GM18870 (cell line): ENCODE measurements at regions not wholly inside any gene's neighbourhood (a gene's known extent, or its start where the extent isn't known, plus 50 kb on each side); places are given as distances from the start of the nearest gene placed in this dataset.

Experiments used
- ATAC-seq: cut with Tn5 transposase; IDR thresholded peaks from one replicate; pipeline ENCODE4 v1.9.1; 2021; ENCODE audit warnings: moderate library complexity; ENCODE audit not compliant: unreplicated experiment

- ATAC-seq, result no peak
Observed at GRCh38 chr4:119933606-119934005, 133.0 kb downstream of the MAD2L1 start.

DNA sequence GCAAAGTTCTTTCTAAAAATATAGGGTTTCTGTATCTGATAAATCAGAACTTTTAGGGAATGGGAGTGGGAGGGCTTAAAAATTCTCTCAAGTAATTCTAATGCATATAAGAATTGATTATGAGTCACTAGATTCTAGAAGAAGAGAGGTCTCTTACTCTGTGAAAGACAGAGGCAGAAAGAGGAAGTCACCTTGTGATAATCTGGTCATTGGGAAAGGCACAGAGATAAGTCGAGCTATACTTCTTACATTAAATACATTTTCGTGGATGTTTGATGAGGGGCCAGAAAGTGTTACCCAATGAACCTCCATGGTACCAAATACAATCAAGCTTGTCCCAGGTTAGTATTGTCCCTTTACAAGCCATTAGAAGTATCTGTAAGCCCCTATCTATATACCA is 134.4 kb downstream of the MAD2L1 start:
- no peak for ATAC-seq

- no peak for ATAC-seq
Observed at GRCh38 chr4:119930546-119930945, 136.1 kb downstream of the MAD2L1 start.

DNA sequence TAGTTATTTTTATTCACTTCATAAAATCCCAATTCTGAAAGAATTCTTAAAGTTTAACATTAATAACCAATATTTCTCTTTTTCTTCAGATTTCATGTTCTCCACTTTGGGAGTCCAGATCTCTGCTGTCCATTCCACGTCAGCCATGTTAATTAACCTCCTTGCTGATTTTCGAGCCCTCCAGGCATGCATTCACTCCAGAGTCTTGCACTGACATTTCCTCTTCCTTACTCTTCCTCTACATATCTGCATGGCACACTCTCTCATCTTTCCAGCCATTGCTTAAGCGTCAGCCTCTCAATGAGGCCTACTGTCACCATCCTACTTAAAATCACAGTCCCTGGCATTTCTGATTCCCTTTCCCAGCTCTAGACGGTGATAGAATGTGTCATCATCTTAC is 144.8 kb downstream of the MAD2L1 start:
- no peak for ATAC-seq

GRCh38 chr4:119906277-119906676 is 160.4 kb downstream of the MAD2L1 start:
- no peak for ATAC-seq

DNA sequence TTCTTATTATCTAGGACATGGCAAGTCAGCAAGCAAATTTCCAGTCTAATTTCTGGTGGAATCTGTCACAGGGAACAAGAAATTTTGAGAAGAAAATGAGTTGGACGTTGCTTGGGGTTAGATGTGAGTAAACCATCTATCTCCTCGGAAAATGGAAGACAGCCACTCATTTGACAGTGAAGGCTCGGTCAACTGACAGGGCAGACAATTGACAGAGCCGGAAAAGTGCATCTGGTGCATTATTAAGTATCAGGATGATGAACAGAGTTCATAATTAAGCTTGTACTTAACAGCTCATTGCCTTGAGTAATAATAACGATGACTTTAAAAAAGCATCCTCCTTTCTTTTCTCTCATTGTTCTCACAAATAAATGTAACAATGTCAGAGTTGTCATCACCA is 168.4 kb downstream of the MAD2L1 start:
- no peak for ATAC-seq

- ATAC-seq, result no peak
Observed at GRCh38 chr4:119897260-119897659, 169.4 kb downstream of the MAD2L1 start.

GRCh38 chr4:119894650-119895208 is 171.9 kb downstream of the MAD2L1 start:
- ATAC-seq, result no peak

DNA sequence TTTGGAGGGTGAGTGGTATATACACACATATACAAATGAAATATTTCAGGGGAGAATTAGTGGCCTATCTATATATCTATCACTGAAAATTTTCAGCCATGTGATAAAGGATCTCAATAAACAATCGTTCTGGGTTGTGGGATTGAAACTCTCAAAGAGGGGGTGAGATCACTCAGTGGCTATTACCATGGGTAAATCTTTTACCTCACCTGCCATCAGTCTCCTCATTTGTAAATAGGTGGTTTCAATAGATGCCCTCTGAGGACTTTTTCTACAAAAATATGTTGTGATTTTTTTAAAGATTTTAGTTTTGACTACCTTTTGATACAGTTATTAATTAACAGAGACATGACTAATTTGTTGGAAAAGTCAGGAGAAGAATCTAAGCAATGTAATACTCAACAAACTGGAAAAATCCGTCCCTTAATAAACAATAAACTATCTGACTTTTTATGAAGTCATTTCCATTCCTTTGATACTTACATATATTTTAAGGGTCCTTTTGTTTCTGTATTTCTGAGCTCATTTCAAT is 192.8 kb downstream of the MAD2L1 start:
- no peak for ATAC-seq

DNA sequence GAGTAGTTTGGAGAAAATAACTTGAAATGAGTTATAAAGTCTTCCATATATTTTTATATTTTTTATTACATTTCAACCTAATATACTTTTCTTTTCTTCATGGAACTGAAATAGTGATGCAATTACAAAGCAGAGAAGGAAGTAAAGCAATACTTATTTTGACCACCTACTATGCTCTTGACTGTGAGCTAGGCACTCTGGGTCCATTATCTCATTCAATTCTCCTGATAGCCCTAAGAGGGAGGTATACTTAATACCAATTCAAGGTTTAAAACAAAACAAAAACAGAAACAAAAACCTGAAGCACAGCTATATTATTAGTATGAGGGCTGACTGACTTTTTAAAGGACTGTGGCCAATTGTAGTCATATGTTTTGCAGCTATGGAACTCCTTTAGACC is 193.5 kb downstream of the MAD2L1 start:
- no peak for ATAC-seq

DNA sequence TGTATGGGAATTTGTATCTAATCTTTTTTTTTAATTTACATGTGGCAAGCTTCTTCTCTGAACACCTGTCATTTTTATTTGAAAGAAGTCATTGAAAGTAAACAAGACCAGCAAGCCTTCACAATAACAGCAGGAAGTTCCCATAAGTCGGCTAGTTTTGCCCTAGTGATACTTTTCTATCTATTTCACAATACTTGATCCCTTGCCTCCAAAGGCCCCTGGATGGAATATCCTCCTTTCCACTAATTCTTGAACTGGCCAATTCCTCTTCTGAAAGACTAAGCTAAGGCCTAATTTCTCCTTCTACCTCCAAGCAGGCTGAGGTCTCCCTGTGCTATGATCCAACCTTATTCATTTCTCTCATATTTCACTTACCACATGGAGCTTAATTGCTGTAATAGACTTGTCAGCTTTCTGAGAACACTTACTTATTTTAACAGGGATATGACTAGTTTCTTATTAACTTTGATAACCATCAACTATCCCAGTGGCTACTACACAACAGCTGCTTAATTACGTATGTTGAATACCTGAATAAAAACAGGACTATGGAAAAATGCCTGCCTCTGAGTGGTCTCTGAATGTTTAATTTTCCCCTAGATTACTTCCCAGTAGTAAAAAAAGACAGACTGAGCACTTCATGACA is 194.2 kb downstream of the MAD2L1 start:
- ATAC-seq, result no peak

DNA sequence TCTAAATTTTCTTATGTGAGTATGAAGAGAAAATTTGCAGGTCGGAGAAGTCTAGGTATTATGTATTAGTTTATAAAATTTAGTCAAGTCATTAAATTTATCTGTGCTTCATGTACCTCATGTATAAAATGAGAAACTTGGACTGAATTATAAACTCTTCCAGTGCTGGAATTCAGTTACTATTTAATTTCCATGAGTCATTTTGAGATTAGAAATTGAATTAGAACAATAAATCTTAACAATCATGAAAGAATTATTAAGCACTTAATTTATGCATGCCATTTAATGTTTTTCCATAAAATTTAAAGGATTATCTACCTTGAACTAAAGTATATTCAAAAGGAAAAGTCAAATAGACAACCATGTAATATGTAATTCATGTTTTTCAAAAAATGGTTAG is 195.8 kb downstream of the MAD2L1 start:
- ATAC-seq, result no peak

GRCh38 chr4:119865789-119866188 is 200.9 kb downstream of the MAD2L1 start:
- ATAC-seq, result no peak

GRCh38 chr4:119865389-119865788 is 201.3 kb downstream of the MAD2L1 start:
- no peak for ATAC-seq

DNA sequence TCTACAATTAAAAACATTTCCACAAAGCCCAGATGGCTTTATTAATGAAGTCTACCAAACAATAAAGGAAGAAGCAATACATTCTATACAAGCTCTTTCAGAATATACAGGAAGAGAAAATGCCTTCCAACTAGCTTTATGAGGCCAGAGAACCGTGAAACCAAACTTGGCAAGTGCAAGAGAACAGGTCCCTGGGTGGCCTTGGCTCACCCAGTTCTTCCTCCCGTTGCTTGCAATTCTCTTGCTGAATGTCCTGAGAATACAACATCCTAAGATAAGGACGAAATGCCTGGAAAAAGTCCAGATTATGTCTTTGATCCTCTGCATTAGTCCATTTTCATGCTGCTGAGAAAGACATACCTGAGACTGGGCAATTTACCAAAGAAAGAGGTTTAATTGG is 204.9 kb downstream of the MAD2L1 start:
- no peak for ATAC-seq

- ATAC-seq, result no peak
Observed at GRCh38 chr4:119858176-119858575, 208.5 kb downstream of the MAD2L1 start.

DNA sequence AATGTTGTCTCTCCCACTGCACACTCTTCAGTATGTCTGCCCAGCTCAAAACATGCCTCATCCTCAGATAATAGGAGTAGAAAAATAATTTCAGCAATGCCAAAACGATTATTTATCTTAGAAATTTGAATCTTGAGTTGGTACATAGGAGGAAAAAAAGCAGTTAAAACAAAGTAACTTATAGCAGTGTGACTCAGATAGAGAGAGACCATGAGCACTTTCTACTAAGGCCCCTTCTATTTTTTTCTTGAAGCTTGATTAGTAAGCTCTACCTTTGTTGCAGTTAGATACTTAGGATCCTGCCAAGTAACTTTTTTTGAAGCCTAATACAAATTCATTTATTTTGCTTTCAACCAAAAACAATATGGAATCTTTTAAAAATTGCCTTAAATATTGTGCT is 212.3 kb downstream of the MAD2L1 start:
- ATAC-seq, result no peak

DNA sequence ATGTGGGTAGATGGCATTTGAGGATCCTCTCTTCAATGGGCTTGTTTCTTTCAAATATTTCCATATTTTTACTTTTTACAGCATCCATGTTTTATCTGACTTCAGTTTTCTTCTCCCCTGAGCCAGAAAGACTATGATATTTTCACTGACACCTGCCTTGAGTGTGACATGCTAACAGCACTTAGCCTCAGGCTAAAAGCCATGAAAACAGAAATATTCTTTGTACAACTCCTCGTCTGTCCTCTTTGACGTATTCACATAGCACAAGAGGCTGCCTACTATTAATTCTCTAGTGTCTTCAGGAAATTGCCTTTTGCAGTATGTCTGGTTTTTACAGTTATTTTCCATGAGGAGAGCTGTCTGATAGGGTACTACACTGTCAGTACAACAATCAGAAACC is 215.0 kb downstream of the MAD2L1 start:
- no peak for ATAC-seq

DNA sequence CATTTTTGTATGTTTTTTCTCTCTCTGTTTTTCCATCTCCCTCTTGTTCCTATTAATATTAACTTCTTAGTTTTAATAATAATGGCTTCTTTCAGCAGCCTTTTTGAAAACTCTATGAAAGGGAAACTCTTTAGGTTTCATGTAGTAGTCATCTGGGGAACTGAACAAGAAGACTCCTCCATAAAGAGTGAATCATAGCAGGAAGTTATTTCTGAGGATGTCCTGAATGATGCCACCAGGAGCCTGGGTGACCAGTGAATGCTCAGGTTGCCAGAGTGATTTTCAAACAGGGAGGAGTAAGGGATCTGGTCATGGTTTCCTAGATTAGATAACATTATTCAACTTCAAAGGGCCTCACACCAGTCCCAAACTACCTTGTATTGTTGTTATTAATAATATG is 212.8 kb upstream of the PDE5A start:
- peak; percentile 62 for ATAC-seq

GRCh38 chr4:119835613-119835910 is 207.0 kb upstream of the PDE5A start:
- ATAC-seq, result no peak

GRCh38 chr4:119834906-119835612 is 206.5 kb upstream of the PDE5A start:
- no peak for ATAC-seq

DNA sequence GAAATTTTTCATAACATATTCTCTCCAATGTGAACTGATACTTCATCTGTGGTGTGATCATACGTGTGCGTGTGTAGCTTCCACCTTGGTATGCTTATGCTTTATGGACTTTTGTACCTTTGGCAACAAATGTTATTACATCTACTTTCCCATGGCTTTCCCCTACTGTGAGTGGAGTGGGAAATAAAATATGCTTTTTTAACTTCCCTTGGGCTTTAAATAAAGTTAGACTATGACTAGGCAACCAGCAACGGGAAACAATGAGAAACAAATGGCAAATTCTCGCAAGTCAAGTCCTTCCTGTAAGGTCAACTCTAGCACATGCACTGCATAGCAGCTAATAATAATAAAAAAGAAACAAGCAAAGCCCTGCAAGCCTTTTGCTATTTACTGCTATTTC is 205.0 kb upstream of the PDE5A start:
- ATAC-seq, result no peak
